ENCODE measurements at regions not wholly inside any gene's neighbourhood (a gene's known extent, or its start where the extent isn't known, plus 50 kb on each side); places are given as distances from the start of the nearest gene placed in this dataset.
A peak's percentile ranks its signal among the peaks of the same experiment; 100 is the strongest.

DNA sequence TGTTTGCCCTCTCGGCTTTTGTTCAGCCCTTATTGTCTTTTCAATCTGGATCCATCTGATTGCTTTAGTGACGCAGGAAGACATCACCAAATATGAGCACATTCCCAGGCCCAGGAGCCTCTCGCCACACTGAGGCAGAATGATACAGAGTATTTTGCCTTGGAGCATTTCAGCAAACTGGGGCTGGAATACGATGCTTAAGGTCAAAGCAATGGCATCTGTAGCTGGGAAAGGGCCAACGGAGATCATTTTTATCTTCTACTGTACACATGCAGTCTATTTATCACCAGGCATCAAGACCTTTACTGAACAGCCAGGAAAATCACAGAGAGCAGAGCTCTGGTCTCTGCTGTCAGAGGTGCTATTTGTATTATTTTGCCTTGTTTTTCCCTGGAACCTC, 655.3 kb downstream of the RNF144B start:
- no peak for DNase-seq

DNA sequence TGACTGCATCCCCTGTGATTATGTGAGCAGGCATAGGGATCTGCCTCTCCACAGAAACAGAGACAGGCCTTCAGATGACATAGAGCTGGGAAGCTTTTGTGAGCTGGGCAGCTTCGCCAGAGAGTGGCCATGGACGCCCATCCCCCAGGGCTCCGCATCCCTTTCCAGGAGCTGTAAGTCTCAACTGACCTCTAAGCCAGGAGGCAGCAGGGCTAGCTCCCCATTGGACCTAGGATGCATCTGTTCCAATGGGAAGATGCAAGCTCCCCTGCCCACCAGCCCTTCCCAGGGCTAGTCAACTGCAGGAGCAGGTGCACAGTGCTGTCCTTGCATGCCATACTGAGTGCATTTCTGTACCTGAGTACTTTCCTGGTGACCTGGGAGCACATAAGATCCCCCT, 663.6 kb downstream of the RNF144B start:
- no peak for DNase-seq

GRCh38 chr6:19052219-19052618, 665.1 kb downstream of the RNF144B start:
- DNase-seq: no peak

GRCh38 chr6:19059102-19059501, 672.0 kb downstream of the RNF144B start:
- DNase-seq: no peak

- no peak for DNase-seq
Measured at GRCh38 chr6:19067165-19067564, 680.0 kb downstream of the RNF144B start.

DNA sequence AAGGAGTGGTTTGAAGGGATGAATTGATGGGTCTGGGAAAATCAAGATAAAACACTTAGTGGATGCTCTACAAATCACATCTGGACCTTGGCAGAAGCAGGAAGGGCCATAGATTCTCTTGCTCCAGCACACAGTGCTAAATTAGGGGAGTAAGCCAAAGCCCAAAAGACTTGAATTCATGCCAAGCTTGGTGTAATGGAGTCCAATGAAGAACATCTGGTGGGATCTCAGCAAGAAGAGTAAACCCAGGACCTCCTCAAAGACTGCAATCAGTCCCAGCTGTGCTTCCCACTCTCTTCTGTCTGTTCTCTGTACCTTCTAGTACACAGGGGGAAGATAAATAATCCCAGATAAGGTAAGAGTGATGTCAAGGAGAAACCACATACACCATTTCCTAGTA, 683.4 kb downstream of the RNF144B start:
- no peak for DNase-seq

DNA sequence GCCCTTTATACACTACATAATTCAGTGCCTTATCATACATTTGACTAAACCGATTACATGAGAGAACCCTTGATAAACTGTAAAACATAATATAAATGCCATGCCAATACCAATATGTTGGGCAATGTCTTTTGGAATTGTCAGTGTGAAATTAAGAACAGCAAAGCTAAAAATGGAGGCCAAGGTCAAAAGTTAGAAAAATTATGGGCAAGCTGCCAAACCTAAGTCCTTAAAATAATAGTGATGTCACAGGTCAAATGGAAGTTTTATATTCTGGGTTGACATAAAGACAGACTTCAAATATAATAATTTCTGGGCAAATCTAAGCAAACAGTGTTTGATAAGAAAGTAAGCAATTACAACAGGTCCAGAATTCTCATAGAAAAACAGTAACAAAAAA, 696.7 kb downstream of the RNF144B start:
- no peak for DNase-seq

DNA sequence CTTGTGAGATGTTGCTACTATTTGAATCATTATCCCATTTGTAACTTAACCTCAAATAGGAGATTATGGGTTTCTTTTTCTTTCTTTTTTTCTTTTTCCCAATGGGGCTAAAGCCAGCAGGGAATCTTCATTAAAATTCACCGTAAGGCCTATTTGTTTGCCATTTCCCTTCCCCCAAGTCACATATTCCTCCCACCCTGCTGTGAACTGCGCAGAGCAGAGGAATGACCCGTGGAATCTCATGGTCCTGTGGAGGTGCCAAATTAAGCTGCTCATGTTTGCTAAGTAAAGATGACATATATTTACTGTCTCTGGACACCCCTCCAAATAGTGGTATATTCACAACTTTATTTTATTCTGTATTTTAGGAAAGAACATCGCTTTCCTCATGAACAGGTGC, 699.3 kb downstream of the RNF144B start:
- DNase-seq: no peak

GRCh38 chr6:19087296-19087695, 700.1 kb downstream of the RNF144B start:
- no peak for DNase-seq

GRCh38 chr6:19087897-19088296, 700.7 kb downstream of the RNF144B start:
- DNase-seq: no peak

DNA sequence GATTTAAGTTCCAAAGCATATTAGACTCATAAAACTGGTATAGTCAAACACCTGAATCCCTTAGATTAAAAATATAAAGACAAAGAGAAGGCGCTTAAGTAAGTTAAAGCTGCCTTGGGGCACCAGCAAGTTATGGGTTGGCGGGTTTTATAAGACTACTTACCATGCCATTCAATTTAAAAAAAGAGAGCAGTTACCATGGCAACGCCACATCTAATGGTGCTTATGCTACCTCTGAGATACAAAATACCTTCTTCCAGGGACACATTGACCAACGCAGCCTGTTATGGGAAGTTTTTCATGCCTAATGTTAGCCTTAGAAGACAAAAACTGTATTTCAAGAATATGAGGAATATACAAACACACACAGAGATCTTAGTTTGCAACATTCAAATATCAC, 713.6 kb downstream of the RNF144B start:
- no peak for DNase-seq

- no peak for DNase-seq
Measured at GRCh38 chr6:19102936-19103335, 715.8 kb downstream of the RNF144B start.

- DNase-seq: no peak
Measured at GRCh38 chr6:19107468-19107867, 720.3 kb downstream of the RNF144B start.

DNA sequence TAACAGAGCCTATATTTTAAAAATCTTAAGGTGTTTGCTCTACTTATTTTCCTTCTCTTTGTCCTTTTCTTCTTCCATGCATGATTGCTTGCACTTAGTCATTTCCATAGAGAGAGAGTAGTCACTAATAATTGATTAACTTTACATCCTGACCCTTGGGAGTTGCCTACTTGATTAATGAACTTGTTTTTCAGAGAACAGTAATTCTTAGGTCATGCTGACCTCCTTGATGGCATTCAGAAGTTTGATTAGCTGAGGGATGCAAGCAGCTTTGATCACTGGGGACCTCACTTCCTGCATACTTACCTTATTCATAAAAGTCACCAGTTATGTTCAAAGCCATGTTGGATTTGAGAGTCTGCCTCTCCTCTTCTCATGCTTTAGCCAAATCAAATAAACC, 715.6 kb upstream of the ID4 start:
- DNase-seq: no peak

GRCh38 chr6:19127081-19127480, 710.1 kb upstream of the ID4 start:
- DNase-seq: no peak

DNA sequence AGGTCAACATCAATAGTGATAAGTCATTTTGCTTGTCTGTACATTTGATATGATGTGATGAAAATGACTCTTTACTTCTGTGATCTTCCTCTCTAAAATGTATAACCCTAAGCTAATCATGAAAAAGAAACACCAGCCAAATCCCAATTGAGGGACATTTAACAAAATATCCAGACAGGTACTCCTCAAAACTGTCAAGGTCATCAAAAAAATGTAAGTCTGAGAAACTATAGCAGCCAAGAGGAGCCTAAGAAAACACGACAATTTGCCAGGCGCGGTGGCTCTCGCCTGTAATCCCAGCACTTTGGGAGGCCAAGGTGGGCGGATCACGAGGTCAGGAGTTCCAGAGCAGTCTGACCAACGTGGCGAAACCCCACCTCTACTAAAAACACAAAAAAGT, 708.5 kb upstream of the ID4 start:
- no peak for DNase-seq

GRCh38 chr6:19135706-19136105, 701.5 kb upstream of the ID4 start:
- DNase-seq: no peak

GRCh38 chr6:19137505-19137904, 699.7 kb upstream of the ID4 start:
- no peak for DNase-seq

DNA sequence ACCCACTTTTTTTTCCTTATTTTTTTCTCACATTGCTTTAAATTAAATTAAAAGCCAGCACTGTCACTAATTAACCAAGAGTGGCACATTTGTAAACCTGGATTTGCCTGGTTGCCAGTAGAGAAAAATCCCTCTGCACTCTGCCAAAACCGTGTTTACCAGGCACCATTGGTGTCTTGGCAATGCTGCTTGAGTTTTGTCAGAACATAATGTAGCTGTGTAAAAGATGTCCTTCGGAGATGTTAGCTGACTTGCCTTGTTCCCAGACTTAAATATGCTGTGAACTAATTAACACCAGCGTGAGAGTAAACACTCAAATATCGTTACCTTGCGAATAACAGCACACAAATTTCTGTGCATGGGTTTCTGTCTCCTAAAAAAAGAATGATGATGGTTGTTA, 694.9 kb upstream of the ID4 start:
- peak in 1 of 2 experiments; percentile 8 for DNase-seq

- DNase-seq: no peak
Measured at GRCh38 chr6:19150307-19150706, 686.9 kb upstream of the ID4 start.

DNA sequence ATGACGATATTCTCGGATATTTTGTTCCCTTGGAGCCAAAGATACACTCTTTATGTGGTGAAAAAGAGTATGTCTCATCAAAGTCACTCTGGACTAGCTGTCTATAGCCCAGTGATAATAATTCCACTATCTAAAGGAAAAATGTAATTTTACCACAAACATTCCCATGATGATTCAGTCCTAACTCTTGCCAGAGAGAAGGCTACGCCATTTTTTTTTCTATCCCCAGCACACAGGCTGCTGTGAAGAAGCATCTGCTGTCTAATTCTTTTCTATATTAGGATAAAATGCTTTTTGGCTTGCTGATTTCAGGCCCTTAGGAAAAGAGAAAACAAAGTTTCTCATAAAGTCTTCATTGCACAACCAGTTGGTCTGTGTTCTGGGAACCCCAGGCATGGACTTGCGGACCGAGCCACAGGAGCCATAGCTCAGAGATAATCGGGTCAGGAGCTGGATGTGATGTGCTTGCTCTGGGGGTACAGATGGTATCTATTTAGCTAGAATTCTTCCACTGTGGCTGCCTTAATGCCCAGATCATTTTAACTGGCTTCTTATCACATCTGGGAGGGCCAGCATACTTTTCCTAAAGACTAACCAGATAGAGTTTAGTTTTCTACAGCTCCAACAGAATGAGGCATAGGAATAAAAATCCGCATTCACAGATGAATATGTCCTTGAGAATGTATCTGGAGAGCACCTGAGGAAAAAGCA, 683.7 kb upstream of the ID4 start:
- DNase-seq: no peak

- DNase-seq: no peak
Measured at GRCh38 chr6:19153981-19154295, 683.2 kb upstream of the ID4 start.

- no peak for DNase-seq
Measured at GRCh38 chr6:19156443-19156842, 680.7 kb upstream of the ID4 start.

DNA sequence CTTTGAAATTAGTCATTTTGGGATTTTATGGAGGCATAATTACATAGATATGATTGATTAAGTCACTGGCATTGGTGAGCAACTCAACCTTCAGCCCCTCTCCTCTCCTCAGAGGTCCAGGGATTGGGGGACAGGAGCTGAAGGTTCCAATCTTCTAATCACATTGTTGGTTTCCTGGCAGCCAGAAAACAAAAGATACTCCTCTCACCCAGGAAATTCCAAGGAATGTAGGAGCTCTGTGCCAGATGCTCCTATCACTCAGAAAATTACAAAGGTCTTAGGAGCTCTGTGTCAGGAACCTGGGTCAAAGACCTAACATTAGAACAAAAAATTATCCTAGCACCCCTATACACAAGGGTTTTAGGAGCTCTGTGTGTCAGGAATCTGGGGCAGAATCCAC, 679.7 kb upstream of the ID4 start:
- DNase-seq: no peak

DNA sequence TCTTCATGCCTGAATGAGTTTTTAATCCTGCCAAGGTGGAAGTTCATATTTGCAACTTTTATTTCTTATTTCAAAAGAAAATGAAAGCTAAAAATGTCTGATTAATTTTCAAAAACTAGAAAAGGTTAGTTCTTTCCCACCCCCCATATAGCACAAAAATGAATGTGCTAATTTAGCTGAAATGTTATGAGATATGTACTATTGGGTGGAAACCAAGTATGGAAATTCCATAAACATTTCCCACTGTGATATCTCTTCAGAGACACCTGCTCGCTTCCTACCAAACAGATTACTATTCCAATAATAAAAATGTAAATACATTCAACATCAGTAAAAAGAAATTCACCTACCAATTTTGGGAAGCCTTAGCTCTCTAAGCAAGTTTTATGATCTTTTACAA, 678.6 kb upstream of the ID4 start:
- DNase-seq: no peak

GRCh38 chr6:19159089-19159488, 678.1 kb upstream of the ID4 start:
- no peak for DNase-seq

Measured in NCI-H2081 (cell line).